Ovary (tissue), 7 donors: ENCODE measurements at regions not wholly inside any gene's neighbourhood (a gene's known extent, or its start where the extent isn't known, plus 50 kb on each side); places are given as distances from the start of the nearest gene placed in this dataset.

ENCODE experiments used
- DNase-seq, 5 donors: peaks; one replicate each; pipeline ENCODE4 v3.0.0-alpha.2; 2019 to 2020
- H3K27ac ChIP-seq, 2 donors: fragments of 200-600 bp; one replicate each; pipeline versions ENCODE4 v1.5.1 to v1.8.0; 2019 to 2022
- H3K27me3 ChIP-seq: fragments of 200-600 bp; one replicate; pipeline ENCODE4 v1.8.0; 2022
- H3K36me3 ChIP-seq: fragments of 200-600 bp; sonication (generic); one replicate; pipeline ENCODE4 v1.5.1; 2019
- H3K4me1 ChIP-seq: one replicate; pipeline ENCODE4 v1.8.1; 2013; ENCODE audit warnings: mild to moderate bottlenecking, moderate library complexity; ENCODE audit not compliant: insufficient read depth
- H3K4me3 ChIP-seq: fragments of 200-600 bp; sonication (generic); one replicate; pipeline ENCODE4 v1.5.1; 2017
- H3K9me3 ChIP-seq, 2 donors: fragments of 200-600 bp in 1 of 2; sonication (generic) in 1 of 2; one replicate each; pipeline versions ENCODE4 v1.5.1 to v1.8.1; 2013 to 2019; ENCODE audit warnings: mild to moderate bottlenecking in 1 of 2, moderate library complexity in 1 of 2
- CTCF ChIP-seq, 3 donors: fragments of 450-650 bp in 2 of 3; fragments of 200-600 bp in 1 of 3; IDR thresholded peaks; one replicate each; pipeline versions ENCODE4 v1.5.1 to v1.8.0; 2016 to 2022; ENCODE audit warnings: antibody characterized with exemption in 3 of 3, mild to moderate bottlenecking in 1 of 3
- EP300 ChIP-seq: sonication (generic); formaldehyde crosslinking; IDR thresholded peaks from one replicate; pipeline ENCODE4 v1.6.1; 2017; ENCODE audit warnings: antibody characterized with exemption
- POLR2A ChIP-seq: fragments of 450-650 bp; IDR thresholded peaks from one replicate; pipeline ENCODE4 v1.6.1; 2017; ENCODE audit warnings: antibody characterized with exemption, mild to moderate bottlenecking, moderate library complexity
- WGBS, 3 donors: extraction: QIAGEN DNeasy Blood & Tissue Kit in 1 of 3; methylation state at CpG; one replicate each; pipeline versions ENCODE4 v1.1.5 to v1.1.7; 2013 to 2017; 5-methylcytosine and 5-hydroxymethylcytosine counted together
- intact Hi-C, 4 donors: fragments of 100-400 bp; cut with DNase I; formaldehyde crosslinking; loops; one replicate each; pipeline versions ENCODE4 v1.11.0 to v1.15.1; 2022 to 2023
- donor health status: DM: no; HTN: no; CAD: no; lungs with moderate emphysema.
- donor health status: DM: no; HTN: no; CAD: no.
- donor health status: Bipolar disorder and iron deficiency.
- donor health status: DM: no; HTN: no; CAD: no.
- donor health status: DM: yes; HTN: yes; CAD: no.

GRCh38 chr13:82506805-82507414 is 1375.4 kb downstream of the SLITRK1 start:
- intact Hi-C loops: no loop called here
- no peak for DNase-seq
- H3K27ac ChIP-seq: no peak overlapping the region
- H3K4me3 ChIP-seq: no peak overlapping the region
- 26 to 35% (median 32%) methylated on average over 1 of the region's 1 CpG for WGBS, 3 donors
- no peaks in the 10 kb centered on the region for H3K27me3 ChIP-seq
- no peaks in the 10 kb centered on the region for H3K36me3 ChIP-seq
- TF ChIP-seq CTCF (IDR thresholded peaks at IDR 0.05) (no peak), POLR2A (no peak), EP300 (no peak)
- no peaks in the 10 kb centered on the region for H3K4me1 ChIP-seq
- no peaks in the 10 kb centered on the region for H3K9me3 ChIP-seq

- no peak overlapping the region for H3K4me3 ChIP-seq
- TF ChIP-seq CTCF (IDR thresholded peaks at IDR 0.05) (no peak), EP300 (no peak), POLR2A (no peak)
- no peaks in the 10 kb centered on the region for H3K9me3 ChIP-seq
- no peak overlapping the region for H3K27ac ChIP-seq
- no peak for DNase-seq
- no peaks in the 10 kb centered on the region for H3K36me3 ChIP-seq
- no peaks in the 10 kb centered on the region for H3K27me3 ChIP-seq
- no peaks in the 10 kb centered on the region for H3K4me1 ChIP-seq
- intact Hi-C loops: no loop called here
Observed at GRCh38 chr13:82501834-82502233, 1380.4 kb downstream of the SLITRK1 start.

DNA sequence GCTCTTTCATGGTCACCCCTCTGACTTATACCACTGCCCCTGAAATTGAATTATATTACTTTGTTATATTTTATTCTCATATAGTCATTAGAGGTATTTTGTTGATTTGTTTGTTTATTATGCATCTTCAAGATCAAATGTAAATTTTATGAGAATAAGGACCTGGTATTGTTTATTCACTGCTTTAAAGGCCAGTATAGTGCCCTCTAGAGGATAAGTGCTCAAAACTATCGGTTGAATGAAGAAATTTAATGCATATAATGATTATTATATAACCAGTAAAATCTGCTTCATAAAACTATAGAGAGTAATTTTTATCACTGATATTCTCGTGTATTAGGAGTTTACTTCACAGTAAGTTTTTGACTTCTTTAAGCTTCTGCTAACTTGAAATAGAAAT is 1401.9 kb downstream of the SLITRK1 start:
- no peaks in the 10 kb centered on the region for H3K9me3 ChIP-seq
- no peak overlapping the region for H3K4me3 ChIP-seq
- TF ChIP-seq EP300 (no peak), CTCF (IDR thresholded peaks at IDR 0.05) (no peak), POLR2A (no peak)
- no peaks in the 10 kb centered on the region for H3K4me1 ChIP-seq
- intact Hi-C loops: no loop called here
- H3K27me3 ChIP-seq: no peaks in the 10 kb centered on the region
- no peak for DNase-seq
- H3K27ac ChIP-seq: no peak overlapping the region
- WGBS, 3 donors: 29 to 48% (median 38%) methylated on average over 2 of the region's 2 CpGs
- no peaks in the 10 kb centered on the region for H3K36me3 ChIP-seq

- Histone ChIP-seq H3K36me3 (no peaks in the 10 kb centered on the region), H3K9me3 (no peaks in the 10 kb centered on the region), H3K27ac (no peak overlapping the region), H3K4me1 (no peaks in the 10 kb centered on the region), H3K4me3 (no peak overlapping the region), H3K27me3 (no peaks in the 10 kb centered on the region)
- 67 to 81% (median 74%) methylated on average over 1 of the region's 1 CpG for WGBS, 3 donors
- TF ChIP-seq POLR2A (no peak), CTCF (IDR thresholded peaks at IDR 0.05) (no peak), EP300 (no peak)
- intact Hi-C loops: no loop called here
- DNase-seq: no peak
Observed at GRCh38 chr13:82477436-82477835, 1404.8 kb downstream of the SLITRK1 start.
